ENCODE measurements at regions not wholly inside any gene's neighbourhood (a gene's known extent, or its start where the extent isn't known, plus 50 kb on each side); places are given as distances from the start of the nearest gene placed in this dataset.
"Not testable (repeated sequence)": the region's sequence is repeated elsewhere in the genome, so short reads cannot be mapped to it uniquely, and the experiment has no call there.

- DNase-seq, H3K27me3 ChIP-seq, H3K36me3 ChIP-seq, H3K4me3 ChIP-seq, H3K9me3 ChIP-seq: not testable (repeated sequence)
Observed at GRCh38 chr15:20304282-20305014, 237.2 kb downstream of the GOLGA6L6 start.

- H3K27me3 ChIP-seq, H3K9me3 ChIP-seq, H3K4me3 ChIP-seq, DNase-seq, H3K36me3 ChIP-seq: not testable (repeated sequence)
Observed at GRCh38 chr15:20303248-20304171, 238.1 kb downstream of the GOLGA6L6 start.

DNA sequence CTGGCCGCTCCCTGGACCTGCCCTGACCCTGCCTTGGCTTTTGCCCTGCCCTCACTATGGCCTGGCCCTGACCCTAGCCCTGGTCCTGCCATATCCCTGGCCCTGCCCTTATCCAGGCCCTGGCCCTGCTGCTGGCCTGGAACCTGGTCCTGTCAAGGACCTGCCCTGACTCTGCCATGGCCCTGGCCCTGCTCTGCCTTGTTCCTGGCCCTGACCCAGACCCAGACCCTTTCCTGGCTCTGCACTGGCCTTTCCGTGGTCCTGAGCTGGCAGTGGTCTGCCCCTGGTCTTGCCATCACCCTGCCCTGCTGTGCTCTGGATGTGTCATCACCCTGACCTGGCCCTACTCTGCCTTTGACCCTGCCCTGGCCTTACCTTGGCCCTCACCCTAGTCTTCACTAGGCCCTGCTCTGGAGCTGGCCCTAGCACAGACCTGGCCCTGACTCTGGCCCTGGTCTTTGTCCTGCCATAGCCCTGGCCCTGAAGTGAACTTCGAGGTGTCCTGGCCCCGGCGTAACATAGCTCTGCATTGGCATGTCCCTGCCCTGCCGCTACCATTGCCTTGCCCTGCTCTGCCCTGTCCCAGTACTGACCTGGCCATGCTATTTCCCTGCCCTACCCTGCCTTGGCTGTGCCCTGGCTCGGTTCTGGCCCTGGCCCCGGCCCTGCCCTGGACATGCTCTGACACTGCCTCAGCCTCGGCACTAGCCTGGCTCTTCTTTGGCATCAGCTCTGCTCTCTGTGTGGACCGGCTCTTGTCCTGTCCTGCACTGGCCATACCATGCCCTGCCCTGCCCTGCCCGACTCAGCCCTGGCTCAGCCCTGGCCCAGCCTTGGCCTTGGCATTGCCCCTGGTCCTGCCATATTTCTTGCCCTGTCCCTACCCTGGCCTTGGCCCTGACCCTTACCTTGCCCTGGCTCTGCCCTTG, 239.2 kb downstream of the GOLGA6L6 start:
- not testable (repeated sequence) for H3K9me3 ChIP-seq, H3K36me3 ChIP-seq, H3K27me3 ChIP-seq, DNase-seq, H3K4me3 ChIP-seq

GRCh38 chr15:20301471-20302081, 240.0 kb downstream of the GOLGA6L6 start:
- H3K27me3 ChIP-seq, H3K9me3 ChIP-seq, H3K4me3 ChIP-seq, DNase-seq, H3K36me3 ChIP-seq: not testable (repeated sequence)

GRCh38 chr15:20301041-20301390, 240.6 kb downstream of the GOLGA6L6 start:
- H3K4me3 ChIP-seq, H3K36me3 ChIP-seq, H3K27me3 ChIP-seq, DNase-seq, H3K9me3 ChIP-seq: not testable (repeated sequence)

DNA sequence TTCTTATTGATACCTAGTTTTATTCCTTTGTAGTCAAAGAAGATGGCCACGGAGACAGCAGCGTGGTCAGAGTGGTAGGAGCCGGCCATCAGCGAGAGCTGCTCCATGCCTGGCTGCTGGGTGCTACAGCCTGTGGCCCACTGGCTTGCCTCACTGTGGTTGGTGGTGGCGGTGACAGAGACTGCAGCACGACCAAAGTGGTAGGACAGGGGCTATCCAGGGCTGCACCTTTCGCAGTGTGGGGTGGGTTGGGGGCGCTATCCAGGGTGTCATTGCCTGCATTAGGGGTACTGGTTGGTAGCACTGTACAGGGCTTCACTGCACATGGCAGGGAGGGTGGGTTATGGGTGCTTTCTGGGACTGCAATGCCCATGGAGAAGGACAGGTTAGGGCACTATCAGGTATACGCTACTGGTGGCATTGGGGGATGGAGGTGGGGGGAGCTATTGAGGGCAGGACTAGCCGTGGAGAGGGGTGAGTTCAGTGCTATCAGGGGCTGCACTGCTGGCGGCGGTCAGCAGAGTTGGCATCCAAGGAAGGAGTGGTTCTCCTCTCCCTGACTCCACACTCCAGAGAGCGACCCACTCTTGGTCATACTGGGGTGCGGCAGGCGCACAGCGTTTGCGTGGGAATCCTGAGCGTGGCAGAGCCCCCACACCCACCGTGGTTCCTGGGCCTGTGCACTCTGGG, 241.1 kb downstream of the GOLGA6L6 start:
- not testable (repeated sequence) for H3K27me3 ChIP-seq, H3K4me3 ChIP-seq, H3K9me3 ChIP-seq, H3K36me3 ChIP-seq, DNase-seq

DNA sequence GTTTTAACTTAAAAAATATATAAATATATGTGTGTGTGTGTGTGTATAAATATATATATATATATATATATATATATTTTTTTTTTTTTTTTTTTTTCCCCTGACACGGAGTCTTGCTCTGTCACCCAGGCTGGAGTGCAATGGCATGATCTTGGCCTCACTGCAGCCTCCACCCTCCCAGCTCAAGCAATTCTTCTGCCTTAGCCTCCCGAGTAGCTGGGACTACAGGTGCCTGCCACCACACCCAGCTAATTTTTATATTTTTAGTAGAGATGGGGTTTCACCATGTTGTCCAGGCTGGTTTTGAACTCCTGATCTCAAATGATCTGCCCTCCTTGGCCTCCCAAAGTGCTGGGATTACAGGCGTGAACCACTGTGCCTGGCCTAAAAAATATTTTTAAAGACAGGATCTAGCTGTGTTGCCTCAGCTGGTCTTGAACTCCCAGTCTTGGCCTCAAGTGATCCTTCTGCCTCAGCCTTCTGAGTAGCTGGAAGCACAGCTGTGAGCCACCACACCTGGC, 243.9 kb downstream of the GOLGA6L6 start:
- not testable (repeated sequence) for H3K27me3 ChIP-seq, H3K4me3 ChIP-seq, DNase-seq, H3K9me3 ChIP-seq, H3K36me3 ChIP-seq

- DNase-seq, H3K9me3 ChIP-seq, H3K36me3 ChIP-seq, H3K4me3 ChIP-seq, H3K27me3 ChIP-seq: not testable (repeated sequence)
Observed at GRCh38 chr15:20296261-20296660, 245.3 kb downstream of the GOLGA6L6 start.

GRCh38 chr15:20295238-20295811, 246.3 kb downstream of the GOLGA6L6 start:
- Histone ChIP-seq H3K9me3 (no peaks in the 10 kb centered on the region), H3K36me3 (no peaks in the 10 kb centered on the region), H3K4me3 (no peak overlapping the region), H3K27me3 (peaks cover 4% of the 10 kb centered on the region)
- no peak for DNase-seq

GRCh38 chr15:20294651-20295237, 246.9 kb downstream of the GOLGA6L6 start:
- no peaks in the 10 kb centered on the region for H3K36me3 ChIP-seq
- peaks cover 4% of the 10 kb centered on the region for H3K27me3 ChIP-seq
- no peaks in the 10 kb centered on the region for H3K9me3 ChIP-seq
- DNase-seq, result no peak
- no peak overlapping the region for H3K4me3 ChIP-seq

- DNase-seq, H3K4me3 ChIP-seq, H3K9me3 ChIP-seq, H3K27me3 ChIP-seq, H3K36me3 ChIP-seq: not testable (repeated sequence)
Observed at GRCh38 chr15:20292422-20293005, 249.1 kb downstream of the GOLGA6L6 start.

DNA sequence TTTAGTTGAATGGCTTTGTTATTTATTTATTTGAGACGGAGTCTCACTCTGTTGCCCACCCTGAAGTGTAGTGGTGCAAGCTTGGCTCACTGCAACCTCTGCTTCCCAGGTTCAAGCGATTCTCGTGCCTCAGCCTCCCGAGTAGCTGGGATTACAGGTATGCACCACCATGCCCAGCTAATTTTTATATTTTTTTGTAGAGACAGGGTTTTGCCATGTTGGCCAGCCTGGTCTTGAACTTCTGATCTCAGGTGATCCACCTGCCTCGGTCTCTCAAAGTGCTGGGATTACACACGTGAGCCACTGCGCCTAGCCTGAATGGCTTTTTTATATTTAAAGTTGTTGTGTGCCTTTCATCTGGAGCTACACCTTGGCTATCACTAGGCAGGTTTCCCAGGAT, 250.0 kb downstream of the GOLGA6L6 start:
- not testable (repeated sequence) for H3K4me3 ChIP-seq, H3K36me3 ChIP-seq, H3K9me3 ChIP-seq, H3K27me3 ChIP-seq, DNase-seq

DNA sequence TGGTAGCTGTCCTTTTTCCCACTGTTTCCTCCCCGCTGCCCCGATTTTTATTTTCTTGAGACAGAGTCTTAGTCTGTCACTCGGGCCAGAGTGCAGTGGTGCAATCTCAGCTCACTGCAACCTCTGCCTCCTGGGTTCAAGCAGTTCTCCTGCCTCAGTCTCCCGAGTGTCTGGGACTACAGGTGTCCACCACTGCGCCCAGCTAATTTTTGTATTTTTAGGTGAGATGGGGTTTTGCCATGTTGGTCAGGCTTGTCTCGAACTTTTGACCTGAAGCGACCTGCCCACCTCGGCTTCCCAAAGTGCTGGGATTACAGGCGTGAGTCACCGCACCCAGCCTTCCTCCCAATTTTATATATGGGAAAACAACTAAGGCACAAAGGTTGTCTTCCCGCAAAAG, 251.0 kb downstream of the GOLGA6L6 start:
- H3K9me3 ChIP-seq, H3K27me3 ChIP-seq, H3K4me3 ChIP-seq, H3K36me3 ChIP-seq, DNase-seq: not testable (repeated sequence)

DNA sequence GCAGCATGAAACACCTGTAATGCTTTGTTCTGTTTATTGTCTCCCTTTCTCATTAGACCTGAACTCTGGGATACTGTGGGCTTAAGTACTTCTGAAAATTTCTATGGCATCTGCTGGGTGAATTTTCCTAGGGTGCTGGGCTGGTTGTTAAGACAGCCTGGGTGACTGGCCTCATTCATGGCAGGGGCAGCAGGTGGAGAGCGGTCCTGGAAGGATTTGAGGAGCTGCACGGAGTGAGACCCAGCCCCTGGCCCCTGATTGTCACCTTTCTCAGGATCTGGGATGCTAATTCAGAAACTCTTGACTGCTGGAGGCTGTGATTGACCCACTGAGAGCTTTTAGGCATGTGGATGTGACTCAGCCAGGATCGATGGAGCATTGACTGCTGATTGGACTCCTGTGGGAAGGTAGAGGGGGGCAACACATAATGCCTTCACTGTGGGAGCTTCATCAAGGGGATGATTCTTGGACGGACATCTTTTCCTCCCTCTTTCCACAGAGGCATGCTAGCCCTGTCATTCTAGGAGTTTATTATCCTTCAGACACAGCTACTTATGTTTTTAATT, 252.0 kb downstream of the GOLGA6L6 start:
- not testable (repeated sequence) for H3K27me3 ChIP-seq, DNase-seq, H3K4me3 ChIP-seq, H3K9me3 ChIP-seq, H3K36me3 ChIP-seq
